ENCODE measurements at regions not wholly inside any gene's neighbourhood (a gene's known extent, or its start where the extent isn't known, plus 50 kb on each side); places are given as distances from the start of the nearest gene placed in this dataset.
A peak's percentile ranks its signal among the peaks of the same experiment; 100 is the strongest.
"Not testable (repeated sequence)": the region's sequence is repeated elsewhere in the genome, so short reads cannot be mapped to it uniquely, and the experiment has no call there.

GRCh38 chr9:84511651-84512050, 157.9 kb upstream of the NTRK2 start:
- ATAC-seq: no peak

- ATAC-seq: peak; percentile 70
These were observed 157.0 kb upstream of the NTRK2 start for GRCh38 chr9:84512493-84512892.

GRCh38 chr9:84513473-84513872, 156.1 kb upstream of the NTRK2 start:
- no peak for ATAC-seq

- ATAC-seq: no peak
These were observed 155.6 kb upstream of the NTRK2 start for GRCh38 chr9:84513979-84514378.

- ATAC-seq: no peak
These were observed 155.1 kb upstream of the NTRK2 start for GRCh38 chr9:84514421-84514820.

GRCh38 chr9:84517026-84517425, 152.5 kb upstream of the NTRK2 start:
- no peak for ATAC-seq

- ATAC-seq: peak; percentile 87
These were observed 150.1 kb upstream of the NTRK2 start for GRCh38 chr9:84519413-84519812.

- no peak for ATAC-seq
These were observed 148.3 kb upstream of the NTRK2 start for GRCh38 chr9:84521208-84521607.

- not testable (repeated sequence) for ATAC-seq
These were observed 143.3 kb upstream of the NTRK2 start for GRCh38 chr9:84526211-84526610.

- not testable (repeated sequence) for ATAC-seq
These were observed 142.3 kb upstream of the NTRK2 start for GRCh38 chr9:84527060-84527720.

- not testable (repeated sequence) for ATAC-seq
These were observed 133.6 kb upstream of the NTRK2 start for GRCh38 chr9:84535973-84536372.

GRCh38 chr9:84538879-84539278, 130.7 kb upstream of the NTRK2 start:
- peak; percentile 71 for ATAC-seq

GRCh38 chr9:84542554-84542953, 127.0 kb upstream of the NTRK2 start:
- ATAC-seq: no peak

GRCh38 chr9:84554069-84554664, 115.4 kb upstream of the NTRK2 start:
- peak; percentile 21 for ATAC-seq

GRCh38 chr9:84556556-84556955, 113.0 kb upstream of the NTRK2 start:
- peak; percentile 82 for ATAC-seq

- ATAC-seq: no peak
These were observed 111.8 kb upstream of the NTRK2 start for GRCh38 chr9:84557751-84558150.

- ATAC-seq: no peak
These were observed 105.8 kb upstream of the NTRK2 start for GRCh38 chr9:84563691-84564090.

GRCh38 chr9:84567805-84568204, 101.7 kb upstream of the NTRK2 start:
- ATAC-seq: peak; percentile 69

GRCh38 chr9:84570482-84571154, 98.9 kb upstream of the NTRK2 start:
- no peak for ATAC-seq

- ATAC-seq: no peak
These were observed 96.4 kb upstream of the NTRK2 start for GRCh38 chr9:84573083-84573482.

GRCh38 chr9:84575705-84576104, 93.8 kb upstream of the NTRK2 start:
- no peak for ATAC-seq

- no peak for ATAC-seq
These were observed 85.7 kb upstream of the NTRK2 start for GRCh38 chr9:84583866-84584265.

GRCh38 chr9:84586662-84587061, 82.9 kb upstream of the NTRK2 start:
- no peak for ATAC-seq

- no peak for ATAC-seq
These were observed 82.4 kb upstream of the NTRK2 start for GRCh38 chr9:84587153-84587552.
